ENCODE measurements at regions not wholly inside any gene's neighbourhood (a gene's known extent, or its start where the extent isn't known, plus 50 kb on each side); places are given as distances from the start of the nearest gene placed in this dataset.

- no peak for TF ChIP-seq CTCF (IDR thresholded peaks at IDR 0.05)
- no peak for TF ChIP-seq EZH2 (IDR thresholded peaks at IDR 0.05)
Observed at GRCh38 chr5:45110399-45110798, 301.7 kb downstream of the MRPS30 start.

Measured in neural progenitor cell (in vitro differentiated cells).